Naive thymus-derived CD4-positive, alpha-beta T cell (primary cell): ENCODE measurements at regions not wholly inside any gene's neighbourhood (a gene's known extent, or its start where the extent isn't known, plus 50 kb on each side); places are given as distances from the start of the nearest gene placed in this dataset.

Experiments used
- ATAC-seq: fragments of 150-1000 bp; cut with Tn5 transposase; 2 replicates; pipeline ENCODE4 v1.10.0; 2021; ENCODE audit warnings: mild to moderate bottlenecking, moderate library complexity
- CTCF ChIA-PET: fragments of 350-600 bp; sonication (Branson Sonifier 250); formaldehyde crosslinking; loops from one replicate; lab custom pipeline; 2021; ENCODE audit warnings: antibody characterized with exemption; lab: Charles Lee
- POLR2A ChIA-PET: fragments of 350-600 bp; sonication (Branson Sonifier 250); formaldehyde crosslinking; loops from one replicate; lab custom pipeline; 2021; ENCODE audit warnings: antibody characterized with exemption, inconsistent platforms; lab: Charles Lee
- DNase-seq, 9 donors: peaks; one replicate each; pipeline versions ENCODE4 v3.0.0 to v3.0.0-alpha.2; 2020 to 2022; ENCODE audit warnings: mixed read lengths in 1 of 9
- H3K27ac ChIP-seq: one replicate; pipeline ENCODE4 v1.7.0; 2013; ENCODE audit warnings: mild to moderate bottlenecking, low read depth, low read length, moderate library complexity
- H3K27me3 ChIP-seq, 2 donors: one replicate each; pipeline ENCODE4 v1.7.0; 2013; ENCODE audit warnings: low read length in 2 of 2, mild to moderate bottlenecking in 2 of 2, moderate library complexity in 2 of 2; ENCODE audit not compliant: control insufficient read depth in 2 of 2, insufficient read depth in 2 of 2
- H3K36me3 ChIP-seq, 3 experiments: 1 replicate in 2 of 3; 2 replicates in 1 of 3; pipeline ENCODE4 v1.7.0; 2013; ENCODE audit warnings: low read length in 3 of 3, mild to moderate bottlenecking in 3 of 3, moderate library complexity in 1 of 3; ENCODE audit not compliant: insufficient read depth in 3 of 3, control insufficient read depth in 2 of 3
- H3K4me1 ChIP-seq, 2 donors: one replicate each; pipeline ENCODE4 v1.7.0; 2013; ENCODE audit warnings: low read length in 2 of 2, mild to moderate bottlenecking in 2 of 2, moderate library complexity in 1 of 2; ENCODE audit not compliant: control insufficient read depth in 2 of 2, insufficient read depth in 2 of 2
- H3K4me3 ChIP-seq: 2 replicates; pipeline ENCODE4 v1.7.0; 2013; ENCODE audit warnings: mild to moderate bottlenecking, low read length
- H3K9me3 ChIP-seq, 3 experiments: 1 replicate in 2 of 3; 2 replicates in 1 of 3; pipeline ENCODE4 v1.7.0; 2013; ENCODE audit warnings: low read length in 3 of 3; ENCODE audit not compliant: control insufficient read depth in 2 of 3
- H3K27ac Mint-ChIP-seq, 9 donors: one replicate each; pipeline ENCODE4 v1.8.0; 2020 to 2022; ENCODE audit warnings: mixed read lengths in 9 of 9, mild to moderate bottlenecking in 8 of 9, moderate library complexity in 5 of 9, inconsistent platforms in 2 of 9
- H3K27me3 Mint-ChIP-seq, 5 donors: one replicate each; pipeline ENCODE4 v1.8.0; 2021 to 2022; ENCODE audit warnings: mixed read lengths in 5 of 5, mild to moderate bottlenecking in 1 of 5
- H3K36me3 Mint-ChIP-seq, 5 donors: one replicate each; pipeline ENCODE4 v1.8.0; 2020 to 2022; ENCODE audit warnings: mixed read lengths in 5 of 5, mild to moderate bottlenecking in 3 of 5, inconsistent platforms in 1 of 5
- H3K4me1 Mint-ChIP-seq, 7 donors: one replicate each; pipeline ENCODE4 v1.8.0; 2020 to 2022; ENCODE audit warnings: mixed read lengths in 7 of 7, mild to moderate bottlenecking in 3 of 7, inconsistent platforms in 1 of 7
- H3K4me3 Mint-ChIP-seq, 10 donors: one replicate each; pipeline ENCODE4 v1.8.0; 2020 to 2022; ENCODE audit warnings: mild to moderate bottlenecking in 10 of 10, mixed read lengths in 10 of 10, moderate library complexity in 6 of 10, inconsistent platforms in 2 of 10
- H3K9me3 Mint-ChIP-seq, 11 donors: one replicate each; pipeline ENCODE4 v1.8.0; 2020 to 2022; ENCODE audit warnings: mixed read lengths in 11 of 11, mild to moderate bottlenecking in 4 of 11, inconsistent platforms in 1 of 11, moderate library complexity in 1 of 11
- intact Hi-C, 2 donors: fragments of 100-400 bp; cut with micrococcal nuclease; formaldehyde crosslinking; loops; one replicate each; pipeline ENCODE4 v1.15.1; 2023

- Histone ChIP-seq H3K4me3 (no peak overlapping the region), H3K36me3 (no peaks in the 10 kb centered on the region), H3K27me3 (no peaks in the 10 kb centered on the region), H3K4me1 (no peaks in the 10 kb centered on the region), H3K9me3 (no peaks in the 10 kb centered on the region), H3K27ac (no peak overlapping the region)
- Mint-ChIP-seq H3K36me3 (no peaks in the 10 kb centered on the region), H3K27ac (no peak overlapping the region), H3K27me3 (no peaks in the 10 kb centered on the region), H3K4me1 (no peaks in the 10 kb centered on the region), H3K9me3 (peaks cover 0 to 5% (median 3%) of the 10 kb centered on the region in 11 donors), H3K4me3 (no peak overlapping the region)
- ATAC-seq, result no peak
- intact Hi-C loops, result no loop called here
- POLR2A ChIA-PET, result no interaction called here
- DNase-seq, result no peak
- CTCF ChIA-PET, result no interaction called here
Observed at GRCh38 chr16:73793871-73794437, 502.7 kb upstream of the PSMD7 start.

- POLR2A ChIA-PET, result no interaction called here
- DNase-seq (no peak), ATAC-seq (no peak)
- intact Hi-C loops, result no loop called here
- Histone ChIP-seq H3K4me1 (no peaks in the 10 kb centered on the region), H3K9me3 (no peaks in the 10 kb centered on the region), H3K27ac (no peak overlapping the region), H3K36me3 (no peaks in the 10 kb centered on the region), H3K4me3 (no peak overlapping the region), H3K27me3 (no peaks in the 10 kb centered on the region)
- CTCF ChIA-PET, result no interaction called here
- Mint-ChIP-seq H3K4me1 (no peaks in the 10 kb centered on the region), H3K27ac (no peak overlapping the region), H3K36me3 (no peaks in the 10 kb centered on the region), H3K27me3 (no peaks in the 10 kb centered on the region), H3K4me3 (no peak overlapping the region), H3K9me3 (peaks cover 0 to 7% (median 3%) of the 10 kb centered on the region in 11 donors)
Observed at GRCh38 chr16:73793260-73793659, 503.4 kb upstream of the PSMD7 start.

- DNase-seq, result no peak
- Histone ChIP-seq H3K27me3 (no peaks in the 10 kb centered on the region), H3K4me3 (no peak overlapping the region), H3K4me1 (no peaks in the 10 kb centered on the region), H3K27ac (no peak overlapping the region), H3K36me3 (no peaks in the 10 kb centered on the region), H3K9me3 (no peaks in the 10 kb centered on the region)
- ChIA-PET CTCF (no interaction called here), POLR2A (no interaction called here)
- no peak overlapping the region for H3K4me3 Mint-ChIP-seq
- ATAC-seq, result no peak
- no peak overlapping the region for H3K27ac Mint-ChIP-seq
- peaks cover 0 to 7% (median 3%) of the 10 kb centered on the region in 11 donors for H3K9me3 Mint-ChIP-seq
- intact Hi-C loops, result no loop called here
- no peaks in the 10 kb centered on the region for H3K4me1 Mint-ChIP-seq
- no peaks in the 10 kb centered on the region for H3K27me3 Mint-ChIP-seq
- H3K36me3 Mint-ChIP-seq, result no peaks in the 10 kb centered on the region
Observed at GRCh38 chr16:73792199-73793020, 504.2 kb upstream of the PSMD7 start.

GRCh38 chr16:73781297-73781696 lies 515.3 kb upstream of the PSMD7 start:
- Mint-ChIP-seq H3K36me3 (peaks cover 0 to 14% (median 0%) of the 10 kb centered on the region in 5 donors), H3K27ac (no peak overlapping the region), H3K4me1 (no peaks in the 10 kb centered on the region), H3K27me3 (peaks cover 0 to 3% (median 0%) of the 10 kb centered on the region in 5 donors), H3K4me3 (no peak overlapping the region), H3K9me3 (peaks cover 4 to 38% (median 15%) of the 10 kb centered on the region in 11 donors)
- Histone ChIP-seq H3K27me3 (no peaks in the 10 kb centered on the region), H3K9me3 (peaks cover 0 to 5% (median 0%) of the 10 kb centered on the region in 3 experiments), H3K4me1 (no peaks in the 10 kb centered on the region), H3K36me3 (no peaks in the 10 kb centered on the region), H3K27ac (no peak overlapping the region), H3K4me3 (no peak overlapping the region)
- POLR2A ChIA-PET, result no interaction called here
- intact Hi-C loops, result no loop called here
- CTCF ChIA-PET, result interaction anchor here (0.6 kb wide), 1 partner anchor 193 kb away, joined by 3 read pairs; no protein-coding TSS in a partner anchor
- no peak for DNase-seq
- no peak for ATAC-seq

- no peak for ATAC-seq
- ChIA-PET POLR2A (no interaction called here), CTCF (no interaction called here)
- H3K9me3 Mint-ChIP-seq, result peaks cover 0 to 17% (median 7%) of the 10 kb centered on the region in 11 donors
- Histone ChIP-seq H3K27me3 (no peaks in the 10 kb centered on the region), H3K36me3 (no peaks in the 10 kb centered on the region), H3K9me3 (peaks cover 0 to 5% (median 0%) of the 10 kb centered on the region in 3 experiments), H3K27ac (no peak overlapping the region), H3K4me3 (no peak overlapping the region), H3K4me1 (no peaks in the 10 kb centered on the region)
- intact Hi-C loops, result no loop called here
- H3K27ac Mint-ChIP-seq, result no peak overlapping the region
- DNase-seq, result no peak
- H3K27me3 Mint-ChIP-seq, result peaks cover 0 to 5% (median 0%) of the 10 kb centered on the region in 5 donors
- no peaks in the 10 kb centered on the region for H3K4me1 Mint-ChIP-seq
- no peaks in the 10 kb centered on the region for H3K36me3 Mint-ChIP-seq
- no peak overlapping the region for H3K4me3 Mint-ChIP-seq
Observed at GRCh38 chr16:73778887-73779286, 517.7 kb upstream of the PSMD7 start.

GRCh38 chr16:73775841-73776388 lies 520.7 kb upstream of the PSMD7 start:
- H3K4me3 Mint-ChIP-seq, result no peak overlapping the region
- peaks cover 0 to 5% (median 0%) of the 10 kb centered on the region in 5 donors for H3K27me3 Mint-ChIP-seq
- H3K9me3 ChIP-seq, result no peaks in the 10 kb centered on the region

More at GRCh38 chr16:73775841-73776388, 520.7 kb upstream of the PSMD7 start:
- Mint-ChIP-seq H3K27ac (no peak overlapping the region), H3K9me3 (peaks cover 0 to 9% (median 4%) of the 10 kb centered on the region in 11 donors), H3K4me1 (no peaks in the 10 kb centered on the region), H3K36me3 (no peaks in the 10 kb centered on the region)
- ATAC-seq (no peak), DNase-seq (no peak)
- ChIA-PET POLR2A (no interaction called here), CTCF (no interaction called here)
- H3K27ac ChIP-seq, result no peak overlapping the region
- no peaks in the 10 kb centered on the region for H3K36me3 ChIP-seq
- intact Hi-C loops, result no loop called here
- H3K27me3 ChIP-seq, result no peaks in the 10 kb centered on the region
- no peaks in the 10 kb centered on the region for H3K4me1 ChIP-seq
- no peak overlapping the region for H3K4me3 ChIP-seq
